T-helper 17 cell (primary cell): ENCODE measurements at regions not wholly inside any gene's neighbourhood (a gene's known extent, or its start where the extent isn't known, plus 50 kb on each side); places are given as distances from the start of the nearest gene placed in this dataset.
"Not testable (repeated sequence)": the region's sequence is repeated elsewhere in the genome, so short reads cannot be mapped to it uniquely, and the experiment has no call there.

Experiments used
- ATAC-seq: fragments of 150-1000 bp; cut with Tn5 transposase; 2 replicates; pipeline ENCODE4 v1.10.0; 2021; ENCODE audit warnings: mild to moderate bottlenecking, moderate library complexity
- DNase-seq, 3 donors: peaks; one replicate each; pipeline versions ENCODE4 v3.0.0 to v3.0.0-alpha.2; 2020 to 2021
- H3K9me3 ChIP-seq: one replicate; pipeline ENCODE4 v1.7.0; 2013; ENCODE audit warnings: low read length, mild to moderate bottlenecking; ENCODE audit not compliant: control insufficient read depth, poor library complexity, severe bottlenecking
- H3K27ac Mint-ChIP-seq: one replicate; pipeline ENCODE4 v1.8.0; 2022; ENCODE audit warnings: mild to moderate bottlenecking, moderate library complexity, mixed read lengths
- H3K27me3 Mint-ChIP-seq: one replicate; pipeline ENCODE4 v1.8.0; 2022; ENCODE audit warnings: mixed read lengths
- H3K36me3 Mint-ChIP-seq: one replicate; pipeline ENCODE4 v1.8.0; 2022; ENCODE audit warnings: low read depth, mixed read lengths
- H3K4me1 Mint-ChIP-seq: one replicate; pipeline ENCODE4 v1.8.0; 2022; ENCODE audit warnings: mild to moderate bottlenecking, mixed read lengths
- H3K4me3 Mint-ChIP-seq: one replicate; pipeline ENCODE4 v1.8.0; 2022; ENCODE audit warnings: mild to moderate bottlenecking, moderate library complexity, mixed read lengths

DNA sequence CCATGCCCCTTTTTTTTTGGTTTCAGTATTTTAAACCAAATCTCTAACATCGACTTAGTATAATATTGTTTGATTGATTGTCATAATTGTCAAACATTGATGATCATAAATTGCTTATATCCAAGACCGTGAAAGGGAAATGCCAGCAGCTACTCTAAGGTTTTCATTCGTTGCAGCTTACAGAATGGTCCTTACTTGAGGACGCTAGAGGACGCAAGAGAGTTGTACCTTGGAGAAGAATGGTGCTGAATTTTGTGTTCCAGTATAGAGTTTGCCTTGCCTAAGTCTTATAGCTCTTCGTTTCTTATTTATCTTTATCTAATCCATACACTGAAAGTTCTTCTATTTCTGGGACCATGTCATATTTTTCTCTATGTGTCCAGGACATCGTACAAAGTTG is 675.6 kb upstream of the DEFB115 start:
- not testable (repeated sequence) for H3K27me3 Mint-ChIP-seq, DNase-seq, H3K4me1 Mint-ChIP-seq, H3K4me3 Mint-ChIP-seq, H3K27ac Mint-ChIP-seq, H3K36me3 Mint-ChIP-seq, ATAC-seq, H3K9me3 ChIP-seq

GRCh38 chr20:30584403-30584802 is 673.1 kb upstream of the DEFB115 start:
- DNase-seq, H3K9me3 ChIP-seq, H3K4me3 Mint-ChIP-seq, H3K4me1 Mint-ChIP-seq, H3K36me3 Mint-ChIP-seq, H3K27me3 Mint-ChIP-seq, ATAC-seq, H3K27ac Mint-ChIP-seq: not testable (repeated sequence)

DNA sequence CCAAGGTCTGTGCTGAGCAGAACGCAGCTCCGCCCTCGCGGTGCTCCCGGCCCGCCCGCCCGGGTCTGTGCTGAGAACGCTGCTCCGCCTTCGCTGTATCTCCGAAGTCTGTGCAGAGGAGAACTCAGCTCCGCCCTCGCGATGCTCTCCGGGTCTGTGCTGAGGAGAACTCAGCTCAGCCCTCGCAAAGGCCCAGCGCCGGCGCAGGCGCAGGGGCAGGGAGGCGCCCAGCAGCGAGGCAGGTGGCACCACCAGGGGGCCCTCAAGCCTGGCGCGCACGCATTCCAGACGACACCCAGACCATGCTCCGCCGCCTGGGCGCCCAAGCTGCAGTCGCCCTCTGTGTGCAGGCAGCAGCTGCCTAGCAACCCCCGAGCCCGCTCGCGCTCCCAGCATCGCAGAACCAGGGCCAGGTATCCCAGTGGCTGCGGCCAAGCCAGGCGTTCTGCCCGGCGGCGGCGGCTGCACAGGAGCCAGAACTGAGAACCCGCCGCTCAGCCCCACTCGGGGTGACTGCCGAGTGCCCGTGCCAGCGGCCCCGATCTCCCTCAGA is 672.1 kb upstream of the DEFB115 start:
- not testable (repeated sequence) for H3K4me1 Mint-ChIP-seq, H3K27ac Mint-ChIP-seq, DNase-seq, H3K9me3 ChIP-seq, H3K27me3 Mint-ChIP-seq, H3K4me3 Mint-ChIP-seq, ATAC-seq, H3K36me3 Mint-ChIP-seq

DNA sequence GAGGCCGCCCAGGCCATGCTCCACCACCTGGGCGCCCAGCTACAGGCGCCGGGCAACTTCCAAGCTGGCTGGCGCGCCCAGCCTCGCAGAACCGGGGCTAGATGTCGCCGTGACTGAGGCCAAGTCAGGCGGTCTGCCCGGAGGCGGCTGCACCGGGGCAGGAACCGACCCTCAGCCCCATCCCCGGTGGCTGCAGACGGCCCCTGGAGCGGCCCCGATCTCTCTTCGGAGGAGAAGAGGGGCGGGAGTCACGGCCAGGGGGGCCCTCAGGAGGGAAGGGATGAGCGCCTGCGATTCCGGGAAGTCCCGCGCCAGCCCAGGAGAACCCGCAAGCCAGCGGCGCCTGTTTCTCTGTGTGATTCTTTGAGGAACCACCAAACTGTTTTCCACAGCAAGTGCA is 671.3 kb upstream of the DEFB115 start:
- ATAC-seq, H3K27me3 Mint-ChIP-seq, H3K9me3 ChIP-seq, DNase-seq, H3K4me1 Mint-ChIP-seq, H3K36me3 Mint-ChIP-seq, H3K27ac Mint-ChIP-seq, H3K4me3 Mint-ChIP-seq: not testable (repeated sequence)

GRCh38 chr20:30593572-30593971 is 663.9 kb upstream of the DEFB115 start:
- no peak overlapping the region for H3K4me3 Mint-ChIP-seq
- H3K36me3 Mint-ChIP-seq = no peaks in the 10 kb centered on the region
- no peaks in the 10 kb centered on the region for H3K4me1 Mint-ChIP-seq
- ATAC-seq (no peak), DNase-seq (no peak)
- H3K27me3 Mint-ChIP-seq = no peaks in the 10 kb centered on the region
- H3K9me3 ChIP-seq = no peaks in the 10 kb centered on the region
- H3K27ac Mint-ChIP-seq = no peak overlapping the region

DNA sequence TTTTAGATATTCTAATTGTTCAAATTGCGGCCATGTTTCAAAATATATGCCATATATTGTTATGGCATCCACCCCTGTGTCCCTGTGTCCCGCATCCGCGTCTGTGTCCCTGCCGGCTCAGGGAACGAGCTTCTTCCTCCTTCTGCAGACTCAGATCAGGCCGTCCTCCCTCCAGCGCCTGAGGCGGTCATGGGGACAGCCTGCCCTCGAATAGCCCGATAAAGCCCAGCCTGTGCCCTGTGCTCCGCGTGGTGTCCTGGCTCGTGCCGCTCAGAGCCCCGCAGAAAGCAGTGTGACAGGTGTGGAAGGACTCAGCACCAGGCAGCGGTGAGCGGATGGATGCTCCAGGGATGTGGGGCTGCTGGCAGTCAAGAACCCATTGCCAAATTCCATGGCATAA is 663.4 kb upstream of the DEFB115 start:
- Mint-ChIP-seq H3K36me3 (no peaks in the 10 kb centered on the region), H3K4me1 (no peaks in the 10 kb centered on the region), H3K27me3 (no peaks in the 10 kb centered on the region), H3K27ac (no peak overlapping the region), H3K4me3 (no peak overlapping the region)
- no peak for DNase-seq
- H3K9me3 ChIP-seq = no peaks in the 10 kb centered on the region
- ATAC-seq = no peak

DNA sequence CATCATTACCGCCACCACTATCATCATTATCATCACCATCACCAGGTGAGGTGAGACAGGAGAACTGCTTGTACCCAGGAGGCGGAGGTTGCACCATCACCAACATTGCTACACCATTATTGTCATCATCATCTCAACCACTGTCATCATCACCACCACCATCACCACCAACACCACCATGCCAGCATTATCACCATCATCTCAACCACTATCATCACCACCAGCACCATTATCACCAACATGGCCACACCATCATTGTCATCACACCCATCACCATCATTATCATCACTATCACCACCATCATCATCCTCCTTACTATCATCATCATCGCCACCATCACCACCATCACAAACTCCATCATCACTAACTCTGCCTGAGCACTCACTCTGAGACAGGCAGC is 661.8 kb upstream of the DEFB115 start:
- no peaks in the 10 kb centered on the region for H3K9me3 ChIP-seq
- H3K36me3 Mint-ChIP-seq = no peaks in the 10 kb centered on the region
- no peak overlapping the region for H3K4me3 Mint-ChIP-seq
- no peaks in the 10 kb centered on the region for H3K4me1 Mint-ChIP-seq
- no peak for ATAC-seq
- DNase-seq = no peak
- no peaks in the 10 kb centered on the region for H3K27me3 Mint-ChIP-seq
- no peak overlapping the region for H3K27ac Mint-ChIP-seq

DNA sequence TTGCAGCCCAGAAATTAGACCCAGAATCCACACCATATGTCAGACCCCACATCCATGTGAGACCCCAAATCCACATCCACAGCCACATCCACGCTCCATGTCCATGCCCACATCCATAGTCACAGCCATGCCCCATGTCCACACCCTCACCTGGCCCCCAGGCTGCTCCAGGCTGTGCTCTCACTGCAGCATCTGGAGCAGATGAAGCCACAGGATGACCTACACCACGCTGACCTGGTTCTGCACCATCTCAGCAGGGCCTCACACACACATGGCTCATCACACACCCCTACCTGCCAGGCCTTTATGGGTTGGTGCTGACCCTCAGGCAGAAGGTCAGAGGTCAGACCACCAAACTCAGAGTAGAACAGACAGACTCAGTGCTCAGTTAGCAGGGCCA is 660.0 kb upstream of the DEFB115 start:
- not testable (repeated sequence) for DNase-seq, H3K4me1 Mint-ChIP-seq, H3K36me3 Mint-ChIP-seq, H3K9me3 ChIP-seq, H3K4me3 Mint-ChIP-seq, H3K27ac Mint-ChIP-seq, H3K27me3 Mint-ChIP-seq, ATAC-seq

GRCh38 chr20:30598460-30599230 is 658.8 kb upstream of the DEFB115 start:
- ATAC-seq (no peak), DNase-seq (no peak)
- Mint-ChIP-seq H3K27ac (no peak overlapping the region), H3K4me1 (no peaks in the 10 kb centered on the region), H3K36me3 (no peaks in the 10 kb centered on the region), H3K4me3 (no peak overlapping the region), H3K27me3 (no peaks in the 10 kb centered on the region)
- no peaks in the 10 kb centered on the region for H3K9me3 ChIP-seq

DNA sequence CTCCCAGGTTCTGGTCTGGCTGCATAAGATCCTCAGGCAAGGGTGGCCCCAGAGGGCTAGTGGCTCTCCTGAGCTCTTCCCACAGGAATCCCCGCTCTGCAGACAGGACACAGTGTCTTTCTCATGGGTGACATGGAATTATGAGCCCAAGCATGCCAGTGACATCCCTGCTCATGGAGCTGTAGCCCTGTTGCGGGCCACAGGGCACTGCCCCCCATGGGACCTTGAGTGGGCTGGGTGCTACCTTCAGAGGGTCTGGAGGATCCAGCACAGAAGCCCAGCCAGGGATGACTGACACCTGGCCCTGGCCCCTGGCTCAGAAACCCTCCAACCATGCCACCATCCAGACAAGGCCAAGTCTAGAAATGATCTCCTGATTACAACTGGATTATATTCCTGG is 657.5 kb upstream of the DEFB115 start:
- Mint-ChIP-seq H3K27ac (no peak overlapping the region), H3K36me3 (no peaks in the 10 kb centered on the region), H3K4me3 (no peak overlapping the region), H3K4me1 (no peaks in the 10 kb centered on the region), H3K27me3 (no peaks in the 10 kb centered on the region)
- ATAC-seq = no peak
- no peak for DNase-seq
- H3K9me3 ChIP-seq = no peaks in the 10 kb centered on the region

DNA sequence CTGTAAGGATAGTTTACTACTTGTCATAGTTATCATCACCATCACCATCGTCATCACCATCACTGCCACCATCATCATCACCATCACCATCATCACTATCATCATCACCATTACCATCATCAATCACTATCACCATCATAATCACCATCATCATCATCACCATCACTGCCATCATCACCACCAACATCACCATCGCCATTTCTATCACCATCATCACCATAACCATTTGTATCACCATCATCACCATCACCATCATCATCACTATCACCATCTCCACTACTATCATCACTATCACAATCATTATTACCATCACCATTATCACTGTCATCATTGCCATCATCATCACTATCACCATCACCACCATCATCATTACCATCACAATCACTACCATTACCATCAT is 655.5 kb upstream of the DEFB115 start:
- H3K9me3 ChIP-seq = no peaks in the 10 kb centered on the region
- Mint-ChIP-seq H3K27me3 (no peaks in the 10 kb centered on the region), H3K27ac (no peak overlapping the region)

GRCh38 chr20:30602424-30602823 is 655.0 kb upstream of the DEFB115 start:
- H3K27me3 Mint-ChIP-seq = no peaks in the 10 kb centered on the region
- DNase-seq = no peak
- no peak overlapping the region for H3K4me3 Mint-ChIP-seq
- H3K27ac Mint-ChIP-seq = no peak overlapping the region
- no peaks in the 10 kb centered on the region for H3K4me1 Mint-ChIP-seq
- H3K9me3 ChIP-seq = no peaks in the 10 kb centered on the region
- H3K36me3 Mint-ChIP-seq = no peaks in the 10 kb centered on the region
- ATAC-seq = no peak

More for the DNA sequence above, 655.5 kb upstream of the DEFB115 start:
- Mint-ChIP-seq H3K4me1 (no peaks in the 10 kb centered on the region), H3K4me3 (no peak overlapping the region), H3K36me3 (no peaks in the 10 kb centered on the region)
- DNase-seq (no peak), ATAC-seq (no peak)

DNA sequence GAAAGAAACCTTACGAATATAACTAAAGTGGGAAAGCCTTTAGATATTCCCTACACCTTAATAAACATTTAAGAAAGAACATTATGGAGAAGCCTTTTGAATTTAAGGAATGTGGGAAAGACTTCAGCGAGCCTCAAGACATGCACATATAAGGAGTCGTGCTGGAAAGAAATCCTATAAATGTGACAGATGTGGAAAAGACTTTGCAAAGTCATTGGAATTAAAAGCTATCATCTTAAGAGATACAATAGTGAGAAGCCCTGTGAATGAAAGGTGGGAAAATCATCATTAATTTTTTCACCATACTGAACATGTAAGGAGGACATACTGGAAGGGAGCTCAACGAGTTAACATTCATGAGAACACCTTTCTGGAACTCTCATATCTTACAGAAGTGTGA is 650.5 kb upstream of the DEFB115 start:
- peaks cover 6% of the 10 kb centered on the region for H3K9me3 ChIP-seq
- Mint-ChIP-seq H3K36me3 (no peaks in the 10 kb centered on the region), H3K27ac (no peak overlapping the region), H3K27me3 (no peaks in the 10 kb centered on the region), H3K4me3 (no peak overlapping the region), H3K4me1 (no peaks in the 10 kb centered on the region)
- no peak for DNase-seq
- ATAC-seq = no peak

DNA sequence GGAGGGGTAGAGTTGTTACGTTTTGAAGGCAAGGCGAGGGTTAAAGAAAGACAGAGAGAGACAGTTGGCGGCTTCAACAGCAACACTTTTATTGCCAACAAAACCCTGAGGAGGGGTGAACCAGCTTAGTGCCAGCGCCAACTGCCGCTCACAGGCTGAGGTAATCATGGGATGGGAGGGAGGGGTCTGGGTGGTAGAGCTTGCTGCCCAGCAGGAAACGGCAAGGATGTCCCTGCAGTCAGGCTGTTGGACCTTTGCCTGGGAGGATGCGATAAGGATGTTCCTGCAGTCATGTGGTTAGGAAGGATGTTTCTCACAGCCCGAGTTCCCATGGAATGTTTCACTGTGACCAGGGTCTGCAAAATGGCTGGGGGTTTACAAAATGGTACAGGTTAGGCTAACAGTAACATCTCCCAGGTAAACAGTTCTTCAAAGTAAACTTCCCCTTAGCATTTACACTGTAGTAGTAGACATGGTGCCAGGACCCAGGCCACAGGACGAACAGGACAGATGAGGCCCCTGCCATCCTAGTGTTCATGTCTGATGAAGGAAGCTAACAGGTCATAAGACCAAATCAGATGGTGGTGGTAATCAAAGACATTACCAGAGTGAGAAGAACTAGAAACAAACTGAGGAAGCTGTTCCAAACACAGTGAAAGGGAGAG is 647.3 kb upstream of the DEFB115 start:
- no peak overlapping the region for H3K27ac Mint-ChIP-seq
- no peak for ATAC-seq
- H3K27me3 Mint-ChIP-seq = no peaks in the 10 kb centered on the region
- H3K4me1 Mint-ChIP-seq = no peaks in the 10 kb centered on the region
- H3K36me3 Mint-ChIP-seq = no peaks in the 10 kb centered on the region
- H3K9me3 ChIP-seq = peaks cover 6% of the 10 kb centered on the region
- no peak for DNase-seq
- H3K4me3 Mint-ChIP-seq = no peak overlapping the region
